ENCODE measurements at regions not wholly inside any gene's neighbourhood (a gene's known extent, or its start where the extent isn't known, plus 50 kb on each side); places are given as distances from the start of the nearest gene placed in this dataset.

DNA sequence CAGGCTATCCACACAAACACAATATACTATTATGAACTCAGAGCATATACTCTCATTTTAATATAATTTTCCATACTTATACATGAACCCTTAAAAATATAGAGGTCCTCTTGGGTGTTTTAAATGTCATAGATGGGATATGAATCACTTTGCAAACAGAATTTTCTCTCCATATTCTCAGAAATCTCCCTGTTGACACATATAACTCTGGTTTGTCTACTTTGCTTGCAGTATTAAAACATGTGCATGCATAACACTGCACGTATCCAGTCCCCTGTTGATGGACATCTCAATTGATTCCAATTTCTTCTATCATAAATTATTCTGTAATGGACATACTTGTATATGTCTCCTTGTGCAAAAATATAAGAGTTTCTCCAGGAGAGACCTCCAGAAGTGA is 417.5 kb upstream of the TBX3 start:
- TF ChIP-seq, protein P1, sequence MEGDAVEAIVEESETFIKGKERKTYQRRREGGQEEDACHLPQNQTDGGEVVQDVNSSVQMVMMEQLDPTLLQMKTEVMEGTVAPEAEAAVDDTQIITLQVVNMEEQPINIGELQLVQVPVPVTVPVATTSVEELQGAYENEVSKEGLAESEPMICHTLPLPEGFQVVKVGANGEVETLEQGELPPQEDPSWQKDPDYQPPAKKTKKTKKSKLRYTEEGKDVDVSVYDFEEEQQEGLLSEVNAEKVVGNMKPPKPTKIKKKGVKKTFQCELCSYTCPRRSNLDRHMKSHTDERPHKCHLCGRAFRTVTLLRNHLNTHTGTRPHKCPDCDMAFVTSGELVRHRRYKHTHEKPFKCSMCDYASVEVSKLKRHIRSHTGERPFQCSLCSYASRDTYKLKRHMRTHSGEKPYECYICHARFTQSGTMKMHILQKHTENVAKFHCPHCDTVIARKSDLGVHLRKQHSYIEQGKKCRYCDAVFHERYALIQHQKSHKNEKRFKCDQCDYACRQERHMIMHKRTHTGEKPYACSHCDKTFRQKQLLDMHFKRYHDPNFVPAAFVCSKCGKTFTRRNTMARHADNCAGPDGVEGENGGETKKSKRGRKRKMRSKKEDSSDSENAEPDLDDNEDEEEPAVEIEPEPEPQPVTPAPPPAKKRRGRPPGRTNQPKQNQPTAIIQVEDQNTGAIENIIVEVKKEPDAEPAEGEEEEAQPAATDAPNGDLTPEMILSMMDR (IDR thresholded peaks at IDR 0.05 in 2 of 3, conservative IDR thresholded peaks at IDR 0.05 in 1 of 3; ENCODE audit: borderline replicate concordance in 1 of 3, insufficient read depth in 1 of 3, low read depth in 2 of 3, low read length in 2 of 3) = no peak
- TF ChIP-seq ELF1 (IDR thresholded peaks at IDR 0.05; ENCODE audit: borderline replicate concordance, low read depth) = no peak
- no peak for TF ChIP-seq POLR2A (IDR thresholded peaks at IDR 0.05; ENCODE audit: borderline replicate concordance, extremely low read depth, insufficient read depth, insufficient read length)
- TF ChIP-seq POLR2AphosphoS5 (IDR thresholded peaks at IDR 0.05; ENCODE audit: low read depth, low read length) = no peak
- TF ChIP-seq EZH2 (IDR thresholded peaks at IDR 0.05) = no peak

All from HCT116 (cell line).